GM18498 (cell line): ENCODE measurements at regions not wholly inside any gene's neighbourhood (a gene's known extent, or its start where the extent isn't known, plus 50 kb on each side); places are given as distances from the start of the nearest gene placed in this dataset.
"Not testable (repeated sequence)": the region's sequence is repeated elsewhere in the genome, so short reads cannot be mapped to it uniquely, and the experiment has no call there.

Source experiments
- ATAC-seq: cut with Tn5 transposase; IDR thresholded peaks from one replicate; pipeline ENCODE4 v1.9.1; 2021; ENCODE audit warnings: mild to moderate bottlenecking, moderate library complexity; ENCODE audit not compliant: unreplicated experiment

GRCh38 chr13:56735537-56735942 lies 405.2 kb upstream of the PRR20A start:
- no peak for ATAC-seq

DNA sequence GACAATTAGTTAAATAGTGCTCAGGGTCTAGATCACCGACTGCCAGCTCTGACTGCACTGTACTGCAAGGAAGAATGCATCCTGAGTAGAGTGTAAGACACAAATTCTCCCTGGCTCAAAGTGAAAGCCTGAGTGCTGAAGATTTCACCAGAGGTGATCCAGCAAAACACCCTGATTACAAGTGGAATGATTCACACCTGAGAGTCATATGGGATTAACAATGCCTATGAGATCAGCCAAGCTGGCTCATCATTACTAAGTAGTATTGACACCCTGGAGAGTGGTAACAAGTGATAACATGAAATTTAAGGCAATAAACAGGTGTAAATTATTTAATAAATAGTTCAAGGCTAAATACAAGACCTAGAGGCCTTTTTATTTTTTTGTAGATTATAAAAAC lies 403.8 kb upstream of the PRR20A start:
- ATAC-seq = no peak

DNA sequence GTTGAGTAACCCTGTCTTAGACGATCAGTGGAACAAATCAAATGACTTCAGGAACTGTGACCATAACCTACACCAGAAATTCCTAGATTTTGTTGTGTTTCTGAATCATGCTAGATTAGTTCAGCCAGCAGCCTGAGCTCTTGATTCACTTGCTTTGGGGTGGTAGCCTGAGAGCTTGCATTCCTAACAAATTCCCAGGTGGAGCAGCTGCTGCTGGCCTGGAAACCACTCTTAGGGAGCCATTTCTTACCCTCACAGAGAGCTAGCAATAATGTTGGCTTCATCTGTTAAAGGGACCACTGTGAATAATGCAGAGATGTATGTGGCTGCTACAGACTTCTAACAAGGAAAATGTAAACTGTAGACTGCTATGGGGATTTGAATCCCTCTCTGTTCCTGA lies 388.1 kb upstream of the PRR20A start:
- ATAC-seq = no peak

DNA sequence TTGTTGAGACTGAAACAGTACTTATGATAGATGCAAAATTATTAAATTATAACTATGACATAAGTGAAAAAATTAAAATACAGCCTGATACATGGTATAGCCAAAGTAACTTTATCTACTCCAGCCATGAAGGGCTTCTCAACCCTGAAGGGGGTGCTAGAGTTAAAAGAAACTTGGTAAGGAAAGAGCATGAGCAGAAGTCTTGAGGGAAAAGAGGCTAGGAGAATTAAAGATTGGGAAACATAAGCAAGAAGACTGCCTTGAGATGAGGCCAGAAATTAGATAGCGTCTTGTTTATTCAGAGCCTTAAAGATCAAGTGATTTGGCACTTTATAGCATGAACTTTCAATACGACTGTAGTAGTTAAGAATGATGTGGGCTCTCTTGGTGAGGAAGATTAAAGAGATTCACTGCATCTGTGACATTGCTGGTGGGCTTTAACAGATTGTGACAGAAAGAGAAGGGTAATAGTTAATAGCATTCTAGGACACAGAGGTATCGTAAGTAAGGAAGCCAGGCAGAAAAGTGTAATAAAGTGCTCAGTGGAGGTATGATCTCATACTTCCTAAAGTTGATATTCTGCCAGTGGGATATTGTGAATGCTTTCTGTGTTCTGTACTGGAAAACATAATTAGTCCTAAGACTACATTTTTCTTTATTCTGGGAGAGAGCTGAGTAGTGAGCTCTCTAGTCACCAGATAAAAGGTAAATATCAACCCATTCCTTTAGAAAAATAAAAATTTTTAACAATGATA lies 385.4 kb upstream of the PRR20A start:
- no peak for ATAC-seq

DNA sequence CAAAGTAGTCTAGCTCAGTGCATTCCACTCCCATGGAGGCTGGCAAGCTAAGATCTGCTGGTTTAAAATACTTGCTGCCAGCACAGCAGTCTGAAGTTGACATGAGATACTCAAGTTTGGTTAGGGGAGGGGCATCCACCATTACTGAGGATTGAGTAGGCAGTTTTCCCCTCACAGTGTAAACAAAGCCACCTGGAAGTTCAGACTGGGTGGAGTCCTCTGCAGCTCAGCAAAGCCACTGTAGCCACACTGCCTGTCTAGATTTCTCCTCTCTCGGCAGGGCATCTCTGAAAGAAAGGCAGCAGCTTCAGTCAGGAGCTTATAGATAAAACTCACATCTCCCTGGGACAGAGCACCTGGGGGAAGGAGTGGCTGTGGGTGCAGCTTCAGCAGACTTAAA lies 377.4 kb upstream of the PRR20A start:
- not testable (repeated sequence) for ATAC-seq

GRCh38 chr13:56773148-56773547 lies 367.6 kb upstream of the PRR20A start:
- no peak for ATAC-seq

DNA sequence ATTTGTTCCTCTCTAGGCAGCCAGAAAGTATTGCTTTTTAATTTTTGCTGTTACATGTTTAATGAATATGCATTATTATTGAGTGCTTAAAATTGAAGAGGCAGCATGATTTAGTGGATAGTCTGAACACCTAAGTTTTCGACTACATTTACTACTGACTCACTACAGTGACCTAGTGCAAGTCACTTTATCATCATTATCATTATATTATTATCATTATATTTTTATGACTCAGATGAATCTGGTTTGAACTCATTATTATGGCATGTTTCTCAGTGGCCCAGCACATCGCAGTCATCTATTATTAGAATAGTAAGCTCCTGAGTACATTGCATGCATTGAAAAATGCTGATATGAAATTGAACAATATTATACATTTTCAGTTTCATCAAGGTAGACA lies 351.2 kb upstream of the PRR20A start:
- no peak for ATAC-seq

GRCh38 chr13:56837161-56837560 lies 303.6 kb upstream of the PRR20A start:
- ATAC-seq = no peak

DNA sequence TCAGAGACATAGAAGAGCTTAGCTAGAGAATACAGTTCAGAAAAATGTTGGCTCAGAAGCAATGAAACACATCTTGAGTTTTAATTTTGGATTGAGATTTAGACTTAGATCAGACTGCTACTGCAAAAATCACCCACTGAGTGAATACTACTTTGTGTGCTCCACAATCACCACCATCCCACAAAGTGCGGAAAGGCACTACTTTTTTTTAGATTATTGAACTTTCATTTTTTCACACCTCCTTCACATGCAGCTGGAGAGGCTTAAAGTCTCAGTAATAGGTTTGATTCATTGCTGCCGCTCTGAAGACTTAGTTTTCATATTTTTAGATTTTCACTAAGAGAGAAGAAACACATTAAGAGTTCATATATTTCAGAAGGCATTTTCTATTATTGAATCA lies 289.9 kb upstream of the PRR20A start:
- no peak for ATAC-seq

DNA sequence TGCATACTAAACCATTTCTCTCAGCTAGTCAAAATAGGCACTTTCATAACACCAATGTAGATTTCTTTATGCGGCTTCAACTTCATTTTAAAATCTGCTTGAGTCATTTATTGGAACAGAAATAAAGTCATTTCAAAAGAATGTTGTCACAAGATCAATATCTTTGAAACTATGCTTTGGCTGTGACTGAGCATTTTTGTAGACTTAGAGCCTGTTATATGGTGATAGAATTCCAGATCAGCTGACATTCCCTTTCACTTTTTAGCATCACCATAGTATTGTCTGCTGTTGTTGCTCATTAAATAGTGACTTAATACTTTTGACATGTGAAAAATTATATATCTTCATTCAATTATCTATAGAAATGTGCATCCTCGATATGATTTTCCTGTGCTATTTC lies 279.2 kb upstream of the PRR20A start:
- no peak for ATAC-seq

- no peak for ATAC-seq
These were observed 276.3 kb upstream of the PRR20A start for GRCh38 chr13:56864451-56864850.

GRCh38 chr13:56865416-56865815 lies 275.3 kb upstream of the PRR20A start:
- no peak for ATAC-seq

GRCh38 chr13:56869671-56870070 lies 271.0 kb upstream of the PRR20A start:
- no peak for ATAC-seq

- ATAC-seq = no peak
These were observed 254.3 kb upstream of the PRR20A start for GRCh38 chr13:56886398-56886797.

GRCh38 chr13:56888455-56888854 lies 252.3 kb upstream of the PRR20A start:
- ATAC-seq = no peak

DNA sequence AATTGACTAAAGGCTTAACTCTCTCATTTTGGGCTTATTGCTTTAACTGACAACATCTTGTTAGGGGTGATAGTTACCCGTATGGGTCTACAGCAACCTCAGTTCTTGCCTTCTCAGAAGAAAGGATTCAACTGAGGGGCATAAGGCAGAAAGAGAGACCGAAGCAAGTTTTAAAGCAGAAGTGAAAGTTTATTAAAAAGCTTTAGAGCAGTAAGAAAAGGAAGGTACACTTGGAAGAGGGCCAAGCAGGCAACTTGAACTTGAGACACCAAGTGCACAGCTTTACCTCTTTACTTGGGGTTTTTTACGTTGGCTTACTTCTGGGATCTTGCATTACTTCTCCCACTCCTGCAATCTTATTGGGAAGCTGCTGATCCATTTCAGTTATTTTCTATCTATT lies 246.9 kb upstream of the PRR20A start:
- ATAC-seq = no peak

- no peak for ATAC-seq
These were observed 240.0 kb upstream of the PRR20A start for GRCh38 chr13:56900549-56901279.

- ATAC-seq = no peak
These were observed 238.4 kb upstream of the PRR20A start for GRCh38 chr13:56902276-56902675.

DNA sequence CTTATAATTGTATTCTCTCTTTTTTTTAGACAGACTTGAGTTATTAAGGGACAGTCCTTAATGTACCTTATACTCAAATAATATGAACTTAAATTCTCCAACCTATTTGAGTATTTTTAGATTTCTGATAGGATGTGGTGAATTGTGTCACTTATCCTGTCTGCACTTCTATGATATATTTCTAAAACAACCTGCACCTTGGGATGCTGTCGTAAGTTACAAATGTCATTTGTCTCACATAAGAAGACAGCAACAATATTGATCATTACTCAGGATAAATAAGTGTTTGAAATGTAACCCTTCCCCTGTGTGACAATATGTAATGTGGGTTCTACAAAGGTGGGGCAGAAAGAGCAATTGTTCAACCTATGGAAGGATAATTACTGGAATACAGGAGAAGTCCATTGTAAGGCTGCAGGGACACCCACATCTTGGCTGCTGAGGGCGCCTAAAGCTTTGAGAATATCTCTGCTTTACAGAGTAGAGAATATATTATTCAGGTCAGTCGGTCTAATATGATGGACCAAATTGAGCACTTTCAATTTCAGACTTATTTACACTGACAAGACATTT lies 236.9 kb upstream of the PRR20A start:
- ATAC-seq = no peak

DNA sequence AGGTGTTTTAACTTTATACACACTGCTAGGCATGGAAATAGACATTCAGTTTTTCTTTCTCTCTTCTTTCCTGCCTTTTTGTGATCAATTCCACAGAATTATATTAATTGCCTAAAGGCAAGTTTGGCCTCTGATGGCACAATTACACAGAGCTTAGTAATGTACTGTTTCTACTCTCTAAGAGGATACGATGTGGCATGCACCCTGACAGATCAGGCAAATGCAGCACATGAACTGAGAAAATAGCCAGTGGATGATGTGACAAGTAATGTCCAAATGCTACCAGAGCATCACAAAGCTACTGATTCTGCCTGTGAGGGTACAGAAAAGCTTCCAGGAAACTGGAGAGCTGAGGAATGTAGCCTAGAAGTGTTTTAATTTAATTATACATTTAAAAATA lies 233.8 kb upstream of the PRR20A start:
- ATAC-seq = no peak

DNA sequence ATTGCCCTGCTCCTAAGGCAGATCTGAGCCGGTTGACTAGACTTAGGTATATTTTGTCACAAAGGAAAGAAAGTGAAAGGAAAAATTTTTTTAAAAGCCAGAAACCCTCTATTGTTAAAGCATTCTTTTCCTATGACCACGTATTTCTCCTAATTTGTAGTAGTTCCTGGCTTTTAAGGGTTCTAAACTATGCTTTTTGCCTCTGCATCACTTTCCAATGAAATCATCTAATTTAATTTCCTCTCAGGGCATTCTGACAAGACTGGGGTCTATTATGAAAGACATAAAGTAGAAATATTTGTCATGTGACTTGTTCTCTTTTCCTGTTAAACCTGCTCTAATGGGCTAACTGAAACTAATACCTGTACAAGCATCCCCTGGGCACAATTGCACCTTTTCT lies 233.0 kb upstream of the PRR20A start:
- ATAC-seq = no peak

DNA sequence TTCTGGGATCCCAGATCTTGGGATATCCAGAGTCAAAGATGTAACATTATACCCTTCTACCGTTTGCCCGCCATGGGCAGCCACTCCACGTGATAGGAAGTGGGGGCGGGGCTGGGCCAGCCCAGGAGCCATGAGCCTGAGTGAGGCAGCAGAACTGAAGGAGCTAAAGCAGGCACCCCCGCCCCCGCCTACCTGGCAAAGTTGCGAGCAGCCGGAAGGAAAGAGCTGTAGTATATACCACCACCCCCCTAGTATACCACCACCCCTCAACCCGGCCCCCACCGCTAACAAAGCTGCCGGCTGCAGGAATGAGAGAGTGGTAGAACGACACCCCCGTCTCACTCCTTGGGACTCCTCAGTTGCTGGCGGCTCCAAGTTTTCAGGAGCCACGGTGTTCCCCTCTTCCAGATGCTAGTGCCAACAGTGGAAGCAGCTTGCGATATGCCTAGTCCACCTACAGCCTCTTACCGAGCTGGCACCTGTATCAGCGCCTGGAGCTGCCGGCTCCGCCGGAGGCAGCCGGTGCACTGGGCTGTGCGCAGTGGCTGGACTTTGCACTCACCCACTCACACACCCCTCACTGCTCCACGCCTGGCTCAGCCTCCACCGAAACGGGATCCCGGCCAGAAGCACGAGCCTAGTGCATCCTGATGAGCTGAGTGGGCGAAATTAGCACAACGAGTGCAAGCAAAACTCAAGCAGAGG lies 230.7 kb upstream of the PRR20A start:
- ATAC-seq = no peak
